GM21723 (cell line): ENCODE measurements at regions not wholly inside any gene's neighbourhood (a gene's known extent, or its start where the extent isn't known, plus 50 kb on each side); places are given as distances from the start of the nearest gene placed in this dataset.
"Not testable (repeated sequence)": the region's sequence is repeated elsewhere in the genome, so short reads cannot be mapped to it uniquely, and the experiment has no call there.

Source experiments
- ATAC-seq: cut with Tn5 transposase; IDR thresholded peaks from one replicate; pipeline ENCODE4 v1.9.1; 2021; ENCODE audit warnings: mild to moderate bottlenecking, moderate library complexity; ENCODE audit not compliant: unreplicated experiment

DNA sequence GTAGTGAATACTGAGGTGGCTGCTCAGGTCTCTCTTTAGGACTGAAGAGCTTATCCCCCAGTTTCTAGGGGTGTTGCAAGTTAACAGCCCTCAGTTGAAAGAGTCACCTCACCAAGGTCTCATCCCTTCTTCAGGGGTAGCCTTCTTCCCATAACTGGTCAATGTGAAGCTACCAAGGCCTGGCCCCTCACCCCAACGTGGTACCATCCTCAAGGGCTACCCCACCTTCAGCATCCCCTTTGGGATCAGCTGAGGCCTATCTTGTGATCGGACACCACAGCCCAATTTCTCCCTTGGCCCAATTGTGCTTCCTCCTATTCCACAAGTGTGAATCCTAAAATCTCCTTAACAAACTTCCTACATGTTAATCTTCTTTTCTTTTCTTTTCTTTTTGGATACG lies 289.5 kb upstream of the MKLN1 start:
- ATAC-seq = no peak

DNA sequence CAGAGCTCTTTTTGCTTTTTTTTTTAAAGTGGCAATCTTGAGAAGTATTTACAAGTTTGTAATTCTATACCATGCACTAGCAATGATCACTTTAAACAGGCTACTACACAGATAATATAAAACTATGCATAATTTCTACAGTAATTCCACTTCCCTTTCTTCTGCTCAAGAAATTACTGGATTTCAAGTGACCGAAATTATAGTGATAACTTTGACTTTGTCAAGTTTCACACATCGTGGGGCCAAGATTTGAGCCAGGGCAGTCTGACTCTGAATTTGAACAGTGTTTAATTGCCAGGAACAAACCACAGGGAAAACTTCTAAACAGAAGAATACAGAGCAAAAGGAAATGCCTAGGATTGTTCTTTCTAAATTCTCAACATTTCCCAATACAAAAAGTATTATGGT lies 288.3 kb upstream of the MKLN1 start:
- ATAC-seq = no peak

DNA sequence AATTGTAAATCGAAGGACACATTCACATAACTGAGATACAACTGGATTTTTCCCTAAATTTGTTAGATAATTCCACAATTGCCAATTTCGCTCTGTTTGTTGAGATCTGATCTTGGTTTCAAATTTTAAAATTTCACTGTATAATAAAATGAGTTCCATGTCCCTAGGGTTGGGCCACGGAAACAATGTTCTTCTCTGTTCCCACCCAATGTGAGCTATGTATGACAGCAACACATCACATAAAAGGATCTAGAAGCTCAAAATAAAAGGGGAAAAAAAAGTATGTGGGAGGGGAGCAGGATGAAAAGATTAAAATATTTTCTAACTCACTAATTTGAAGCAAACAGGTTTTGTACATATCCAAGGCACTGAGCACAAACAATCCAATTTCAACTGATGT lies 287.8 kb upstream of the MKLN1 start:
- ATAC-seq = no peak

DNA sequence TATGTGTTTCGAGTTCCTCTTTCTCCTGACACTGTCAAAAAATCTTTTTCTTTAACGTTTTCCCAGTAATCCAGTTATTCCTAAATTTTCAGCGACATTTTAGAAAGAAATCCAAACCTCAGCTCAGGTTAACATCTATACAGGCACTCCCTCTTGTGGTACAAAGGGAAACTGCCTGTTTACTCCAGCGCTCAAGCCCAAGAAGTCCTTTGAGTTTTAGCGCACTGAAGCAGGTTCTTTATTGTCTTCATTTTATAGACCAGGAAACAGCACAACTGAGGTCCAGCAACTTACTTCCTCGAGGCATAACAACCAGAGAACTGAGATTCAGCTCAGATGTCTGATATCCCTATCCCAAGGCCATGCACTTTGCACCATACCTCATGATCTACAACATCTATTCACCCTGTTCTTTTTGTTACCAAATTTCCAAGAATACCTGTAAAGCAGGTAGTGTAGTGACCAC lies 287.2 kb upstream of the MKLN1 start:
- peak; percentile 82 for ATAC-seq

DNA sequence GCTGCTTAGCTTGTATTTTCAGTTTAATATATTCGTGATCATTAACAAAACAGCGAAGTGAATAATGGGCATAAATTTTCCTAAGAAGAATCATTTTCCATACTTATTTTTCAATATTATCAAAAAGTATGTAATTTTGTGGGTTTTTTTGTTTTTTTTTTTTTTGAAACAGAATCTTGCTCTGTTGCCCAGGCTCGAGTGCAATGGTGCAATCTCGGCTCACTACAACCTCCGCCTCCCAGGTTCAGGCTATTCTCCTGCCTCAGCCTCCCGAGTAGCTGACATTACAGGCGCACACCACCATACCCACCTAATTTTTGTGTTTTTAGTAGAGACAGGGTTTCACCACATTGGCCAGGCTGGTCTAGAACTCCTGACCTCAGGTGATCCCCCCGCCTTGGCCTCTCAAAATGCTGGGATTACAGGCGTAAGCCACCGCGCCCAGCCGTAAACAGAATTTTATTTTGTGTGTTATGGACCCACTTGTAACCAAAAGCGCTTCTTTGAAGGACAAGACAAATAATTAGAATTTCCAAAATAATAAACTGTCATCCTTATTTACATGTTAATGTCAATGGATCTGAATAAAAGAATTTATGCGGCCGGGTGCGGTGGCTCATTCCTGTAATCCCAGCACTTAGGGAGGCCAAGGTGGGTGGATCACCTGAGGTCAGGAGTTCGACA lies 286.5 kb upstream of the MKLN1 start:
- not testable (repeated sequence) for ATAC-seq

DNA sequence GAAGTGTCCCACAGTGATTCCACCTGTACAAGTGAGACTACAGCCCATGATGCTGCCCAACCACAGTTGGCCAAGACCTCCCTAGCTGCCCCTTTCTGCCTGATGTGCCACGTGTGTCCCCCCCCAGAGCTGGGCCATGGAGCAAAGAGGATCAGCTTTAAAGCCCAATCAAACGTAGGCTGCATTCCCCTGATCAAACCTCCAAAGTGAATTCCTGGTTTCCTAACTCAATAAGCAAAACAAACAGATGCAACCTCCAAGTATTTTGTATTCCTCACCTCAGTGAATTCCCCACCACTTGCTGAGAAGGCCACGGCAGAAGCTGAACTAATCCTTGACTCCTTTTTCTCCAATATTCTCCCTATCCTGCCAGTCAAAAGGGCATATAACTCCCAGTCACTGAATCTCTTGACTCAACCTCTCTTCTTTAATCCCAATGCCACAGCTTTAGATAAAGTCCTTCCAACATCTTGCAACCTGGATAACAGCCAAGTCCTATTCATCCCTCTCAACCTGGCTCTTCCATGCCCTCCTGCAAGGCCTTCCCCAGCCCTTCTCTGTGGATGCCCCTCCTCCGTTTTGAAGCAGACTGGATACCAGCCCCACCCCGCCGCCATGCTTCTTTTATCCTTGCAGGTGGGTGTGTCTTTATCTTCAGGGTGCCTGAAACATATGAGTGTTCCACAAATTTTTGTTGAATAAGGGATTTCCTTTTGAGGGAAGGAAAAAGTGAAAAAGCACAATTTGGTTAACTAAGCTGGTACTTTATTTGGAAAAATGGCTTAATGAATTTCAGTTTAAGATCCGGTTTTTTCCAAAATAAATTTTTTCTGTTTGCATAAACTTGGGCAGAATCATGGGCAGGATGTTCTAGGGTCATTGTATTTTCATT lies 285.2 kb upstream of the MKLN1 start:
- no peak for ATAC-seq

DNA sequence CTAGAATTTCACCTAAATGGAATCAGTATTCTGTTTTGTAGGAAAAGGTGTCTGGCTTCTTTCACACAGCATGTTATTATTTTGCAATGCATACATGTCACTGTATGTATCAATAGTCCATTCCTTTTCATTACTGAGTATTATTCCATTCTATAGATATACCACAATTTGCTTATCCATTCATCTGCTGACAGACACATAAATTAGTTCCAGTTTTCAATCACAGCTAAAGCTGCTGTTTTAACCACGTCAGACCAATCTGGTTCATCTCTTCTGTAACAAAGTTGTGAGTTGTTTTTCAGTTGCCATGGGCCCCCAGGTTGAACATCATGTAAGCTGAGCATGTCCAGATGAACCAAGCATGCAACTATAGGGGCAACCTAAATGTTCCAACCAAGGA lies 282.1 kb upstream of the MKLN1 start:
- ATAC-seq = no peak

DNA sequence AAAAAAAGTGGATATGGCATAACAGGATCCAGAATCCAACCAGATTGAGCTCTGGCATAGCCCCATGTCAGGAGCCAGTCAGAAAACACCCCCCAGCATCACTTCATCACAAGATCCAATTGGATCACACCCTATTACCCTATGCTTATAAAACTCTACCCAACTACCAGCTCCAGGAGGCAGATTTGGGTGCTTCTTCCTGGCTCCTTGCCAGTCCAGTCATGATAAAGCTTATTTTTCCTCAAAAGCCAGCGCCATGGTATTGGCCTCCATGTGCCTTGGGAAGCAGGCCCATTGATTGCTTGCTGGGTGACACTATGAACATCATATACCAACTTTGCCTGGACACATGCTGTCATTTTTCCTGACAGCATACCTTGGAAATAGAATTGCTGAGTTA lies 281.4 kb upstream of the MKLN1 start:
- ATAC-seq = no peak

DNA sequence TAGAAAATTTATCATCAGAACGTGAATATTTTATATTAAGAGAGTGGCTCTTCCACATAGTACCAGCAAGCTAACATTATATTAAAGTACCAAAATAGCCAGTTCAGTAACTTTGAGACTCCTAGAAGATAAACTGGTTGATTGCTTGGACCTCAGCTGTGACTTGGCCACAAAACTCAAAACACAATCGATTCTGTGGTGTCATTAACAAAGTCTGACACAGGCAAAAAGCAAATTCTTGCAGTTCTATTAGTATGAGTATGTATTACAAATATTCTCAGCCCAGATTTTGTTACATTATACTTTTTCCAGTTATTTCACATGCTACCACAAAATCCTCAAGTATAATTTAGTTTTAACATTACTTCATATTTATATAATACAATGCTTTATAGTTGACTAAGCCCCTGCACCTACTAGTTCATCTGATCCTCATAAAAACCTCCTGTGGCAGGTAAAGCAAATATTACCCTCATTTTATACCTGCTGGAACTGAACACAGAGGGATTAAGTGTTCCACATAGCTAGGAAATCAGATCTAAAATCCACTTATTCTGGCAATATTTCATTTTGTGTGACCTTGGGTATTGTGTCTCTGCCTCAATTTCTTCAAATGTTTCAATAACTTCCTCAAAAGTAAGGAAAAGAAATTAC lies 279.9 kb upstream of the MKLN1 start:
- ATAC-seq = no peak

DNA sequence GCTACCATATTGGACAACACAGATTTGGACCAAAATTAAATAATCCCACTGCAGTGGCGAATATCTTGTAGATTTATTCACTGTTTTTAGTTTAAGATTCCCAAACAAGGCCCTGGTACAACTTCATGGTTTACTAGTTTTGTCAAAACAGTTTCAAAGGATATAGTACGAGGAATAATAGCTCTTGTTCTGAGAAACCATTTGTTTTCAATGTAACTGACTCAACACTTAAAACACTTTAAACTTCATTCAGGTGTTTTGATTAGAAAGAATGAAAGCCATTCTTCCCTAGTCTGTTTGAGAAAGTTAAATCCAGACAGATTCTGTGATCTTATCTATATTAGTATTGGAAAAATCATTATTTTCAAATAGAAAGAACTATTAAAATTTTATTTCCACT lies 276.4 kb upstream of the MKLN1 start:
- ATAC-seq = no peak

DNA sequence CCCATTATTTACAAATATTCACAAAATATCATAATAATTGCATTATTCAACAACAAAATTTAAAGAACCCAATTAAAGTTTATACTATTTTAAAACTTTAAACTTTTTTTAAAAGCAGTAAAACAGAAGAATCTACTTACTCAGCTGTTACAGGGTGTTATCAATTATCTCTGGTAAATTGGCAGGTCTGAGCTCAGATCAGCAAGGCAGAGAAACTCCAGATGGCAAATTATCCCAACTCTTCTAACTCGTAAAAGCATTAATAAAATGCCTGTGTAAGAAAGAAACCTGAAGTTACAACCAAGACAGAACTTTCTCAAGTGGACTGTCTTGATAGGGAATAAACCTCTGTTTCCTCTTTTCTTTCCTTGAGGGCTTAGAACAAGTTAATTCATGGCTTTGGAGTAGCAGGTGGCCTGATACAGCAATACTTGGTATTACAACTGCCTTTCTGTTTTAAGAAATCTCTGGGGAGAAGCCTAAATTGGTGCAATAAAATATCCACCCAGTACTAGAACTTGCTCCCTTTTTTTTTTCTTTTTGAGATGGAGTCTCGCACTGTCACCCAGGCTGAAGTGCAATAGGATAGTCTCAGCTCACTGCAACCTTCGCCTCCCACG lies 275.3 kb upstream of the MKLN1 start:
- ATAC-seq = no peak

DNA sequence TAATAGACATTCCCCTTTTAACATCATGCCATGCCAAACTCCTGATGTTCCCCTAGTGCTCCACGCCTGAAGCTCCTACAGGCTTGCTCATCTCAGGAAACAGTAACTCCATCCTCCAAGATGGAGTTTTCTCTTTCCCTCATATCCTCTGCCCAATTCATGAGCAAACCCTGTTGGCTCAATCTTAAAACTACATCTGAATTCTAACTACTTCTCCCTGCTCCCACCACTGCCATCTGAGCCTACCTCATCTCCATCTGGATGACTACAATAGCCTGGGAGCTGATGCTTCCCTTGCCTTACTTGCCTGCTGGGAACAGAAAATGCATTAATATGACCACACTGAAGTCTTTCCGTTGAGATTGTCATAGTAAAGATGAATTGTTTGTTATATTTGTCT lies 271.7 kb upstream of the MKLN1 start:
- no peak for ATAC-seq

DNA sequence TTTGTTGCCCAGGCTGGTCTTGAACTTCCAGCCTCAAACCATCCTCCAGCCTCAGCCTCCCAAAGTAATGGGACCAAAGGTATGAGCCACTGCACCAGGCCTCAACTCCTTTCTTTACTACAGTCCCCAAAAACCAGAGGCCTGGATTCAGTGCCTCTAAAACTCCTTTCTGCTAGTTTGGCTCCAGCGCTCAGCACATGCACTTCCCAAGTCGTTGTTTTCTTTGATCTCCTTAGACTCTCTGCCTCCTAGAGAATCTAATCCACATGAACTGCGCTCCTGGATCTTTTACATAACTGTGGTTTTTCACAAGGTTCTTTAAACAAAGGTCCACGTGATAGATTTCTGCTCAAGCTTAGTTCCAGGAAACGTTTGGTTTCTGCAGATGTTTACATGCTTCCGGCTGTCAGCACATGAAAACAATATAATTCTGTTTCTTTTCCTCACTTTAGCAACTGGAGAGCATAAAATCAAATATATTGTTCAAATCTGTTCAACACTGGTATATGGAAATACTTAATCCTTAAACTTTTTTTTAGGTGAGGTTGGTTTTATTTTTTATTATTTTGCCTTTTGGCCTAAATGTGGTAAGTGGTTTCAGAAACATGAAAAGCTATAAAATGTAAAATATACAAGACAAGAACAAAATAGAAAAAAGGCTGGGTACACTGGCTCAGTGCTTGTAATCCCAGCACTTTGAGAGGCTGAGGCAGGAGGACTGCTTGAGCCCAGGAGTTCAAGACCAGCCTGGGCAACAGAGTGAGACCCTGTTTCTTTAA lies 270.5 kb upstream of the MKLN1 start:
- ATAC-seq = peak; percentile 76

DNA sequence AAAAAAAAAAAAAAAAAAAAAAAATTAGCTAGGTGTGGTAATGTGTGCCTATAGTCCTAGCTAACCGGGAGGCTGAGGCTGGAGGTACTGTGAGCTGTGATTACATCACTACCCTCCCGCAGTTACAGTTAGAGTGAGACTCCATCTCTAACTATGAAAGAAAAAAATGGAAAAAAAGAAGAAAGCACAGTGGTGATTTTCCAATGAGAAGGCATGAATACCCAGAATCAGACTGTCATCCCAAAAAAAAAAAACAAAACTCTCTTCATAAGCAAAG lies 269.9 kb upstream of the MKLN1 start:
- peak; percentile 37 for ATAC-seq

DNA sequence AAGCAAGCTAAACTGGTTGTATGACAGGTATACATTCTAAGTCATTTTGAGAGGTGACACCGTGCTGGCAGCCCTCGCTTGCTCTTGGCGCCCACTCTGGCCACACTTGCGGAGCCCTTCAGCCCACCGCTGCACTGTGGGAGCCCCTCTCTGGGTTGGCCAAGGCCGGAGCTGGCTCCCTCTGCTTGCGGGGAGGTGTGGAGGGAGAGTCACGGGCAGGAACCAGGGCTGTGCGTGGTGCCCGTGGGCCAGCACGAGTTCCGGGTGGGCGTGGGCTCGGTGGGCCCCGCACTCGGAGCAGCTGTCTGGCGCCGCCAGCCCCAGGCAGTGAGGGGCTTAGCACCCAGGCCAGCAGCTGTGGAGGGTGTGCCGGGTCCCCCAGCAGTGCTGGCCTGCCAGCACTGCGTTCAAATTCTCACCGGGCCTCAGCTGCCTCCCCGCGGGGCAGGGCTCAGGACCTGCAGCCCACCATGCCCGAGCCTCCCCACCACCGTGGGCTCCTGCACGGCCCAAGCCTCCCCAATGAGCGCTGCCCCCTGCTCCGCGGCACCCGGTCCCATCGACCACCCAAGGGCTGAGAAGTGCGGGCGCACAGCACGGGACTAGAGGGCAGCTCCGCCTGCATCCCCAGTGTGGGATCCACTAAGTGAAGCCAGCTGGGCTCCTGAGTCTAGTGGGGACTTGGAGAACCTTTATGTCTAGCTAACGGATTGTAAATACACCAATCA lies 269.0 kb upstream of the MKLN1 start:
- not testable (repeated sequence) for ATAC-seq

DNA sequence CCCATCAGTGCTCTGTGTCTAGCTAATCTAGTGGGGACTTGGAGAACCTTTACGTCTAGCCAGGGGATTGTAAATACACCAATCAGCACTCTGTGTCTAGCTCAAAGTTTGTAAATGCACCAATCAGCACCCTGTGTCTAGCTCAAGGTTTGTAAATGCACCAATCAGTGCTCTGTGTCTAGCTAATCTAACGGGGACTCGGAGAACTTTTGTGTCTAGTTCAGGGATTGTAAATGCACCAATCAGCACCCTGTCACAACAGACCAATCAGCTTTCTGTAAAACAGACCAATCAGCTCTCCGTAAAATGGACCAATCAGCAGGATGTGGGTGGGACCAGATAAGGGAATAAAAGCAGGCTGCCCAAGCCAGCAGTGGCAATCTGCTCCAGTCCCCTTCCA lies 268.3 kb upstream of the MKLN1 start:
- ATAC-seq = not testable (repeated sequence)

DNA sequence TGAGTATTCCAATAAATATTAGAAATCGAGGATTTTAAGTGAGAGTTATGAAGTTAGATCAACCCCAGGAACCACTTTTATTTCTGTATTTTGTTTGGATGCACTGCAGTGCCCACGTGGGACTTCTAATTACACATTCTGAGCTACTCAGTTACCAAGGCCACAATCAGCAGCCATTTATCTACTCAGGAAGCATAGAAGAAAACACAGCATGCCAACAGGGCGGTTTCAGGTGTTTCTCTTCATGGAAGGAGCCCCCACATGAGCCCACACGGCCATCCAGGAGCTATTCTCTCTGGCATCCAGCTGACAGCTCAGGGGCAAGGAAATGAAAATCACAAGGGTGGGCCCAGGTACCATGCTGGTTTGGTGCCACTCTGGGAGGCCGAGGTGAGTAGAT lies 266.5 kb upstream of the MKLN1 start:
- no peak for ATAC-seq

DNA sequence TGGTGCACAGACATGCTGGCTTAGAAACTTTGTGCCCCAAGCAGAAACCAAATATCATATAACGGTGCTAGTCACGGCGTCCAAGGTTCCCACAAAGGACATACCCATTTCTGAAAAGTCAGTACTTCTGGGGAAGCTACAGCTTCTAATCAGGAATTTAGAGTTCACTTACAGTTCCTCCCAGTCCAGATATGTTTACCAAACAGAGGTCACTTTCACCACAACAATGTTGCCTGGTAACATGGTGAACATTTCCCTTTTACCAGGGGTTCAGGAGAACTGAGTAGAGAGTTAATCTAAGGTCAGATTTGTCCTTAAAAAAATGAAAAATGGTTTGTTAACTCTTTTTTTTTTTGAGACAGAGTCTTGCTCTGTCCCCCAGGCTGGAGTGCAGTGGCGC lies 265.9 kb upstream of the MKLN1 start:
- ATAC-seq = no peak

DNA sequence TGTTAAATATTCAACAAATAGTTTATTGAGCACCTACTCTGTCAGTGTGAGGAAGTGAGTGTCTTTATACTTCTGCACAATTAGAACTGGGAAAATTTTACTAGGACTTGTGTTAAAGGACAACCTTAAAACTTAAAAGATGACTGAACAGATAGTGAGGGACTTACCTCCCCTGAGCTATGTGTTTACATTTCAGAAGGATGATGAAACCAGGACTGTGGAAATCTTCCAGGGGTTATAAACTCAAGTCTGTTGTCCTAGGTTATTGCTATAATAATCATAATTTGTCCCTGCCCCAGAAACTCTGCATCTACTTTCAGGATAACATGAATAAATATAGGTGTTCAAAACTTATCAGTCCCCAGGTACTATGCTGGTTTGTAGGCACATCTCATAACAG lies 261.0 kb upstream of the MKLN1 start:
- no peak for ATAC-seq

DNA sequence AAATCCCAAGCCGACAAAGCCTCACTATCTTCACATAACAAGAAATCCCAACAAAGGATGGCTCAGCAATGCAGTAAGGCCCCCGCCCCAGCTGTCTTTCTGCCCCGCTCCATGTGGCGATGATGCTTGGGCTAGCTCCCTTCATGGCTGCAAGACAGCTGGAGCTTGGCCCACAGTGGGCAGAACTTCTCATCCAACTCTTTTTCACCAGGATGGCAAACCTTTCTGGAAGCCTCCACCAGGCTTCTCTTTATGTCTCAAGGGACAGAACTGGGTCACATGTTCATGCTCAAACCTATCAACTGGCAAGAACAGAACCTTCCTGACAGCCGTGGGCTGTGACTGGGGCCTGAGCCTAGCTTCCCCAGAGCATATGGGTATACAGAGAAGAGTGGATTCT lies 260.5 kb upstream of the MKLN1 start:
- ATAC-seq = no peak
